GM21528 (cell line): ENCODE measurements at regions not wholly inside any gene's neighbourhood (a gene's known extent, or its start where the extent isn't known, plus 50 kb on each side); places are given as distances from the start of the nearest gene placed in this dataset.

Experiments used
- ATAC-seq: cut with Tn5 transposase; IDR thresholded peaks from one replicate; pipeline ENCODE4 v1.9.1; 2021; ENCODE audit warnings: mild to moderate bottlenecking, moderate library complexity; ENCODE audit not compliant: unreplicated experiment, low FRiP score

DNA sequence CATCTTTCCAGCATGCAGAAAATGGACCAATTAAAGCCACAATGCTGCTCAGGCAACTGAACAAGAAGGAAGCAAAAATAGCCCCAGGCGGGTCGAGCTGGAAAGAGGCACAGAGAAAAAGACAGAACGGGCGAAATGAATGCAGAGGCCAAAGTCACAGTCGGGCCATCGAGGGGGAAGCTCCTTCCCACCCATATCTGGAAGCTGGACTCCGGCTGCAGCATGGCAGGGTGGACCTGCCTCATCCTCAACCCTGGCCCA lies 58.6 kb upstream of the PRDM11 start:
- no peak for ATAC-seq

DNA sequence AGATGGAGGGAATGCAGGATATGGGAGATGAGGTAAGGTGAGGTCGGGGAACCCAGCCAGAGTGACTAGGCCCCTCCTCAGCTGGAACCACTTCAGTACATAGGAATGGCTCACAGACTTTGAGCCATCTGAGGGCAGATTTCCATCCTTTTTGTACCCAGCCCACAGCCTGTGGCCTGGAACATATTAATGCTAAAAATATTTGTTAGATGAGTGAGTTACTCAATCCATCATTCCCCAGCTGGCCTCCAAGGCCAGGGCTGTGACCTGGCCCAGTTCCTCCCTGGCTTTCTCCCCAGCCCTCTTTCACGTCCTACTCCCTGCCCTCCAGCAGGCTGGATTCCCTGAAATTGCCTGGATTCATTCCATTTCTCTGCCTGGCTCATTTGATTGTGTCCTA lies 57.2 kb upstream of the PRDM11 start:
- no peak for ATAC-seq

DNA sequence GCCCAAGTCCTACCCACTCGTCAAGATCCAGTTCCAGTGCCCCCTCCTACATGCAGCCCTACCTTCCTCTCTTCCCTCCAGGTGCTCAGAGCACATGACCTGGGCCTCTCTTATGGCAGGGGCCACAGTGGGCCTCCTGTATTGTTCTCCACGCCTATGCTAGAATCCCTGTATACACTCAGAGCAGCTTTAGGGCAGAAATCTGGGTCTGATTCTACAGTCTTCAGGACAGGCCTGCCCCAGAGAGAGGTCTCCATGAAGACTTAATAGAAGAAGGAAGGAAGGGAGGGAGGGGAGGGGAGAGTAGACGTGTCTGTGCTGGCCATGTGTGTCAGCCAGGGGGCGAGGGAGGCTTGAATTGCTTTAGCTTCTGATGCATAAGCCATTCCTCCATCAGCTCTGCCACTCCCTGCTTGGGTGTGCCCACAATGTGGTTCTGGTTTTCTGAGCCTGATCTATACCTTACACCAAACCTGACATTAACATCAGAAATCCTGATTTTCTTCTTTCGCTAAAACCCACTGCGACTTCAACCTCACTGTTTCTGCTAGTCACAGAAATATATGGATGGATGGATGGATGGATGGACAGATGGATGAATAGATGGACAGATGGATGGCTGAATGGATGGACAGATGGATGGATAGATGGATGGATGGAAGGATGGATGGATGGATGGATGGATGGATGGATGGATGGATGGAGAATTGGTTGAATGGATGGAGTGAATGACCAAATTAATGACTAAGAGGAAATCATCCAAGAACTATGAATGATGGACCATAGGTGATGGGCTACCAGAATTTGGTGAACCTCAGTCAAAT lies 56.6 kb upstream of the PRDM11 start:
- no peak for ATAC-seq

DNA sequence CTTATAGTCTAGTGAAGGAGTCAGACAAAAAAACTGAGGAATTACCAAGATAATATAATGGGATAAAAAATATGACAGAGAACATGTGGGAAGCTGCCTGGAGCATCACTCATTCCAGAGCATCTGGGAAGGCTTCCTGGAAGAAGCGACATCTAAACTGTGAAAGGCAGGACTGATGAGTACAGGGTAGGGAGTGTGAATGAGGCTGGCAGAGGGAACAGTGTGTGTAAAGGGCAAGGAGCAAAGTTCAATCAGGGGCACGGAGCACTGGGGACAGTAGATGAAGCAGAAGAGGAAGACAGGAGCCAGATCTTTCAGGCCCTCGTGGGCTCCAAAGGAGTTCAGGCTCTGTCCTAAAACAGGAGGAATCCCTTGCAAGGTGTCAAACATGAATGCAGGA lies 55.8 kb upstream of the PRDM11 start:
- no peak for ATAC-seq

DNA sequence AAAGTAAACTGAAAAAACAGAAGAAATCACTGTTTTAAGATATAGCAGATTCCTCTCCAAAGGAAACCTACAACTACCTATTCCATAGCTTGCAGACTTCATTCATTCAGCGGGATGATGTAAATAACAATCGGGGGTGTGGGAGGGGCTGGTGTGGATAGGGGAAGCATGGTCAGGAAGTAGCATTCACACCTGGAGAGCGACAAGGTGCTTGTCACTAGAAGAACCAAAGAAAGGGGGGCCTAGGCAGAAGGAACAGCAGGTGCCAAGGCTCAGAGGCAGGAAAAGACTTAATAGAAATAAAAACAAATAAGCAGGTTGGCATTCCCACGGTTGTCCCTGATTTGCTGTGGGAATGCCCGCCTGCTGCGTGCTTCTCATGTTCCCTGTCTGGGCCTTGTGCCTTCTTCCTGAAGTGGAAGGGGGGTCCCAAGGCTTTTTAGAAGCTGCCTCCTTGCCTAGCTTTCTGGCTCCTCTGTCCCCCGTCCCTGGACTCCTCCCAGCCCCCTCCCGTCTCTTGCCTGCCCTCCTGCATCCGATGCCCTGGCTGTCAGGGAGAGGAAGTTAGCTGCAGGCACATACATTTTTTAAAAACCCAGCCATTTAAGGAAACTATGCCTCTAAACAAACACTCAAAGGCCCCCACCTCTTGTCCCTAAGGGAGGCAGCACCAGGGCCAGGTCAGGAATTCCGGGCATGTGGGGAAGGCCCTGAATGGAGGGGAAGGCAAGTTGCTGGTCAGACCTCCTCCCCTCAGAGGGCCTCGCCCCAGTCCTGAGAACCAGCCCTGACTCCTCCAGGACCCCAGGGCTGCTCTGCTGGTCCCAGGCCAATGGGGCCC lies 54.7 kb upstream of the PRDM11 start:
- no peak for ATAC-seq

DNA sequence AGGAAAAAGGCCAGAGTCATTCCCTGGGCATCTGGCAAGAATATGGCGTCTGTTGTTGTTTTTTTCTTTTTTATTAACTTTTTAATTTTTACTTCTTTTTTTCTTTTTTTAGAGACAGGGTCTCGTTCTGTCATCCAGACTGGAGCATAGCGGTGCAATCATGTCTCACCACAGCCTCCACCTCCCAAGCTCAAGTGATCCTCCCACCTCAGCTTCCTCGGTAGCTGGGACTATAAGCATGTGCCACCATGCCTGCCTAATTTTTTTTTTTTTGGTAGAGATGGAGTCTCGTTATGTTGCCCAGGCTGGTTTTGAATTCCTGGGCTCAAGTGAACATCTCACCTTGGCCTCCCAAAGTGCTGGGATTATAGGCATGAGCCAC lies 54.0 kb upstream of the PRDM11 start:
- ATAC-seq = no peak

DNA sequence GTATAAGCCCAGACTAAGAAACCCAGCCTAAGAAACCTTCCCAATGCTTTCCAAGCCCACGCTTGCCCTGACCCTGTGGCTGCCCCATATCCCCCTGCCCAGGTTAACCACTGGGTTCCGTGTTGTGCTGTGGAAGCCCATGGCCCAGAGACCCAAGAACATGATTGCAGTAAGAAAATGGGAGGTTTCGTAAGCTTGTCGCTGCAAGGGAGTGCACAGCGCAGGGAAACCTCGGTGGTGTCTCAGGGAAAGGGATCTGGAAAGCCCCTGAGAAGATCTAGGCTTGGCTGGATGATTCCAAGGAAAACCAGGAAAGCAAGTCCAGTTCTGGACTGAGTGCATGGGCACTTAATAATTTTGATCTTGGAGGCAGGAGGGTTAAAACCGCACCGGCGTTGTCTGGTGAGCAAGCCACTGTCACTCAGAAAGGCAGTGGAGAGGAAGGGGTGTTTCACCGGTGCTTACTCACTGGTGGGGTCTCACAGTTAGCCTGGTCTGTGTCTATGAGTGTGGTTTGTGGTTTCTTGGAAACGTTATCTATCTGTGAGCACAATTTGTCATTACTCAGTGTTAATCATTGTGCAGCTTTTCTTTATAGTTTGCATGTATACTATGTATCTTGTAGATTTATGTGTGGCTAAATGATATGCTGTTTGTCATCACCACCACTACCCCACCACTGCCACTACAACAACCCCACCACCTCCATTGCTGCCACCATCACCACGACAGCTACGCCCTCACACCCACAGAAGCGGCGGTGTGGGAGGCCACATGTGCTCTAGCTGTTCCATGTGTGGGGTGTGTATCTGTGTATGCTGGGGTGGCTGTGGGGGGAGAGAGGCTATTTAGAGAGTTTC lies 53.3 kb upstream of the PRDM11 start:
- no peak for ATAC-seq

DNA sequence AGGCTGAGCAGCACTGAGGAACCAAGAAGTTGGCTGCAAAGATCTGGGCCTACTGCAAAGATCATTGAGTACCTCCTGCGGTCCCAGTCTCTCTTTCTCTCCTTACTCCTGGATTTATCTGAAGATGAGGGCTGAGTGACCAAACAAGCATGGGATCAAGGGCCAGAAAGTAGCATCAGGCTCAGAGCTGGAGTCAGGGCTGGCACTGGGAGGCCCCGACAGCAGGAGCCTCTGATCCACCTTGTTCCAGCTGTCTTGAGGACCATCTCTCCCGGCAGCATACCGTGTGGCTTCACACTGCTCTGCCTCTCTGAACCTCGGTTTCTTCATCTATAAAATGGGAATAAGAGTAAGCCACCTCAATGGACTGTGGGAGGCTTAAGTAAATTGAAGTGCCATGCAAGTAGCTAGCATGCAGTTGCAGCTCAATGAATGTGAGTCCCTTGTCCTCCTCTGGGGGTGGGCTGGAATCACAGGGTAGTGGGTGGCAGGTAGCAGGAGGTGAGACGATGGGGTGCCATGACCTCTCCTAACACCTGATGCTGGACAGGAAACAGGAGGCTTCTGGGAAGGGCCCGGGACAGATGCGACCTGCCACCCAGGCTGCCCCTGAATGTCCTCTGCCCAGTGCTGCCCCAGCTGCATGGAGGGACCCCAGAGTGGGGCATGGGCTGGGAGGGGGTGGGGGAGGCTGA lies 52.5 kb upstream of the PRDM11 start:
- ATAC-seq = no peak

DNA sequence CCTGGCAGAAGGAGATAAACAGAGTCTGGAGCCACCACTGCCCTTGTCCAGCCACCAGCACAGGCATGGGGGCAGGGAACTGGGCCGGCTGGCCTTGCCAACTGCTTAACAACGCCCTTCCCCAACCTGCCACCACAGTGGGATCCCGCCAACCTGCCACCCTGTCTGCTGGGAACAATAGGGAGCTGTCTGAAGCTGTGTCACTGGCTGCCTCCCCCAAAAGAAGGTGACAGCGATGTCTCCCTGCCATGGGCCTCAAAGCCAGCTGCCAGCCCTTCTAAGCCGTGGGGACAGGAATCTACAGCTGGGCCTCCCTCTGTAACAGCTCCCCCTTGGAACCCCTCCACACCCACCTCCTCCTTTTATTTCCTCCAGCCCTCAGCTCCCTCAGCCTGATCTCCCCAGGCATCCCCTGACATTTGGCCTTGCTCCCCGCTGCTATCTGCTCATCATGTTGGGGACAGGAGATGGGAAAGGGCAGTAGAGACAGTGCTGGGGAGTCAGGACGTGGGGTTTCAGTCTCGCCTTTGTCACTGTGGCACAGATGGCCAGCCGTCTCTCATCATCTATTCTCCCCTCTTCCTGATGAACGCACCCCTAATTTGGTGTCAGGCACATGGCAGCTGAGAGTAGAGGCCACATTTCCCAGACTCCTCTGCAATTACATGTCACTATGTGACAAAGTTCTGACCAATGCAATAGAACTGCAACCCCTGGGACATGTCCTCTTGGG lies 51.3 kb upstream of the PRDM11 start:
- no peak for ATAC-seq

DNA sequence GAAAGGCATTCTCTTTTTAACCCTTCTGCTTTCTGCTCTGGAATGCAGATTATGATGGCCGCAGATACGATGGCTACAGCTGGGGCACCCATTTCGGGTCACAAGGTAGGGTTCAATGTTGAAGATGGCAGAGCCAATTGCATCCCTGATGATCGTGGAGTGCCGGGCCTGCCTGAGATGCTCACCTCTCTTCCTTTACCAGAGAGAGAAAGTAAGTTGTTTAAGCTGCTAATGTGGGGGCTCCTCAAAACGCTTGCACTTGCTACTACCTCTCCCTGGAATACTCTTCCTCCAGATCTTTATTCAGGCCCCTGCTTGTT lies 50.8 kb upstream of the PRDM11 start:
- no peak for ATAC-seq

DNA sequence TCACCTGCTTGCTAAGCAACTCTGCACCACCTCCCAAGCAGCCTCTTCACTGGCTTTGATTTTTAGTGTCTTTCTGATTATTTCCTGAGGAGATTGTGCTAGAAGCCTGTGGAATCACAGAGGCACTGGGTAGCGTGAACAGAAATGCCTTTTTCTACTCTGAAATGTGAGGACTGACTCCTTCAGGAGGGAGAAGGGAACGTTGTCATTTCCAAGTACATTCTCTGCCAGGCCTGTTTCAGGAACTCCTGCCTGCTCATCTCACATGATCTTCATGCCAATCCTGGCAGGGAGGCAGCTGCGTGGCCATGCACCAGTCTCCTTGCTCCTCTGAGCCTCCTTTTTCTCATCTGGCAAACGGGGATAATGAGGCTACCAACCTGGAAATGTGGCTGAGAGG lies 49.8 kb upstream of the PRDM11 start:
- ATAC-seq = no peak
